ENCODE measurements at regions not wholly inside any gene's neighbourhood (a gene's known extent, or its start where the extent isn't known, plus 50 kb on each side); places are given as distances from the start of the nearest gene placed in this dataset.

GRCh38 chr22:46043339-46043738 is 66.4 kb upstream of the WNT7B start:
- TF ChIP-seq TOX (CRISPR knock-in tag; IDR thresholded peaks at IDR 0.05; ENCODE audit: borderline replicate concordance) (no peak), PPARA (CRISPR knock-in tag; IDR thresholded peaks at IDR 0.05; ENCODE audit: borderline replicate concordance) (no peak), ISL1 (CRISPR knock-in tag; IDR thresholded peaks at IDR 0.05) (no peak)
